ENCODE measurements at regions not wholly inside any gene's neighbourhood (a gene's known extent, or its start where the extent isn't known, plus 50 kb on each side); places are given as distances from the start of the nearest gene placed in this dataset.

DNA sequence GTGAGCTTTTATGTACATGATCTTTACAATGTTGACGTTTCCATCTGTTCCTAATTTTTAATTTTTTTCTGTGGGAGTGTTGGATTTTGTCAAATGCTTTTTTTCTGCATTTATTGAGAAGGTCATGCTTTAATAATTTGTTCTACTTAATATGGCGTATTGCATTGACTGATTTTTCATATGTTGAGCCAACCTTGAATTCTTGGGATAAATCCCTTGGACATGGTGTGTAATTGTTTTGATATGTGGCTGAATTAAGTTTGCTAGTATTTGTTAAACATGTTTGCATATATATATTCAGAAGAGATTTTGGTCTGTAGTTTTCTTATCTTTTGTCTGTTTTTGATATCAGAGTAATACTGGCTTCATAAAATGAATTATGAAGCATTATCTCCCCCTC lies 256.7 kb downstream of the EDEM1 start:
- H3K4me3 ChIP-seq (ENCODE audit: low read length), result no peak overlapping the region
- H3K27me3 ChIP-seq (ENCODE audit: insufficient read depth, low read depth, low read length), result no peaks in the 10 kb centered on the region
- no peak overlapping the region for H3K4me2 ChIP-seq (ENCODE audit: low read length)
- no peaks in the 10 kb centered on the region for H3K79me2 ChIP-seq (replicated peaks; ENCODE audit: insufficient read depth, low read length)
- no peak for TF ChIP-seq EZH2 (IDR thresholded peaks at IDR 0.05; ENCODE audit: borderline replicate concordance, insufficient read depth, low read length, poor library complexity, severe bottlenecking)
- no peak for TF ChIP-seq POLR2AphosphoS5 (IDR thresholded peaks at IDR 0.05)
- TF ChIP-seq, protein P1, sequence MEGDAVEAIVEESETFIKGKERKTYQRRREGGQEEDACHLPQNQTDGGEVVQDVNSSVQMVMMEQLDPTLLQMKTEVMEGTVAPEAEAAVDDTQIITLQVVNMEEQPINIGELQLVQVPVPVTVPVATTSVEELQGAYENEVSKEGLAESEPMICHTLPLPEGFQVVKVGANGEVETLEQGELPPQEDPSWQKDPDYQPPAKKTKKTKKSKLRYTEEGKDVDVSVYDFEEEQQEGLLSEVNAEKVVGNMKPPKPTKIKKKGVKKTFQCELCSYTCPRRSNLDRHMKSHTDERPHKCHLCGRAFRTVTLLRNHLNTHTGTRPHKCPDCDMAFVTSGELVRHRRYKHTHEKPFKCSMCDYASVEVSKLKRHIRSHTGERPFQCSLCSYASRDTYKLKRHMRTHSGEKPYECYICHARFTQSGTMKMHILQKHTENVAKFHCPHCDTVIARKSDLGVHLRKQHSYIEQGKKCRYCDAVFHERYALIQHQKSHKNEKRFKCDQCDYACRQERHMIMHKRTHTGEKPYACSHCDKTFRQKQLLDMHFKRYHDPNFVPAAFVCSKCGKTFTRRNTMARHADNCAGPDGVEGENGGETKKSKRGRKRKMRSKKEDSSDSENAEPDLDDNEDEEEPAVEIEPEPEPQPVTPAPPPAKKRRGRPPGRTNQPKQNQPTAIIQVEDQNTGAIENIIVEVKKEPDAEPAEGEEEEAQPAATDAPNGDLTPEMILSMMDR (IDR thresholded peaks at IDR 0.05; ENCODE audit: poor library complexity, severe bottlenecking), result no peak
- no peak for TF ChIP-seq TAF1 (IDR thresholded peaks at IDR 0.05; ENCODE audit: low read depth)
- no peak overlapping the region for H3K27ac ChIP-seq (ENCODE audit: low read length)
- no peaks in the 10 kb centered on the region for H3K9me2 ChIP-seq (ENCODE audit: insufficient read depth, low read length)
- no peaks in the 10 kb centered on the region for H3K36me3 ChIP-seq (ENCODE audit: insufficient read depth, low read length)
- no peak overlapping the region for H2AFZ ChIP-seq (ENCODE audit: low read depth, low read length)
- H3F3A ChIP-seq (ENCODE audit: insufficient read depth, low read length, poor library complexity, severe bottlenecking), result no peaks in the 10 kb centered on the region
- no peaks in the 10 kb centered on the region for H4K20me1 ChIP-seq (ENCODE audit: insufficient read depth)
- no peaks in the 10 kb centered on the region for H3K9me3 ChIP-seq (ENCODE audit: low read length)
- no peak overlapping the region for H3K9ac ChIP-seq (ENCODE audit: low read length)

DNA sequence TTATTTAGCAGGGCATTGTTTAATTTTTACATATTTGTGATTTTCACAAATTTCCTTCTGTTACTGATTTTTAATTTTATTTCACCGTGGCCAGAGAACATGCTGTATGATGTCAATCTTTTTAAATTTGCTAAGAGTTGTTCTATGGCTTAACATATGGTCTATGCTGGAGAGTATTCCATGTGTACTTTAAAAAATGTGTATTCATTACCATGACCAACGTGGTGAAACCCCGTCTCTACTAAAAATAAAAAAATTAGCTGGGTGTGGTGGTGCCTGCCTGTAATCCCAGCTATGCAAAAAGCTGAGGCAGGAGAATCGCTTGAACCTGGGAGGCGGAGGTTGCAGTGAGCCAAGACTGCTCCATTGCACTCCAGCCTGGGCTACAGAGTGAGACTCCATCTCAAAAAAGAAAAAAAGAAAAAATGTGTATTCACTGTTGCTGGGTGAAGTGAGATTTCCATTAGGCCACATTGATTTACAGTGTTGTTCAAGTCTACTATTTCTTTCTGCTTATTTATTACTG lies 258.2 kb downstream of the EDEM1 start:
- H3K36me3 ChIP-seq (ENCODE audit: insufficient read depth, low read length), result no peaks in the 10 kb centered on the region
- no peaks in the 10 kb centered on the region for H3F3A ChIP-seq (ENCODE audit: insufficient read depth, low read length, poor library complexity, severe bottlenecking)
- H3K79me2 ChIP-seq (replicated peaks; ENCODE audit: insufficient read depth, low read length), result no peaks in the 10 kb centered on the region
- no peak overlapping the region for H3K4me3 ChIP-seq (ENCODE audit: low read length)
- no peaks in the 10 kb centered on the region for H3K27me3 ChIP-seq (ENCODE audit: insufficient read depth, low read depth, low read length)
- no peak for TF ChIP-seq TAF1 (IDR thresholded peaks at IDR 0.05; ENCODE audit: low read depth)
- no peaks in the 10 kb centered on the region for H3K9me2 ChIP-seq (ENCODE audit: insufficient read depth, low read length)
- no peak overlapping the region for H3K27ac ChIP-seq (ENCODE audit: low read length)
- H3K9me3 ChIP-seq (ENCODE audit: low read length), result no peaks in the 10 kb centered on the region
- H3K9ac ChIP-seq (ENCODE audit: low read length), result no peak overlapping the region
- H2AFZ ChIP-seq (ENCODE audit: low read depth, low read length), result no peak overlapping the region
- H3K4me2 ChIP-seq (ENCODE audit: low read length), result no peak overlapping the region
- H4K20me1 ChIP-seq (ENCODE audit: insufficient read depth), result no peaks in the 10 kb centered on the region

DNA sequence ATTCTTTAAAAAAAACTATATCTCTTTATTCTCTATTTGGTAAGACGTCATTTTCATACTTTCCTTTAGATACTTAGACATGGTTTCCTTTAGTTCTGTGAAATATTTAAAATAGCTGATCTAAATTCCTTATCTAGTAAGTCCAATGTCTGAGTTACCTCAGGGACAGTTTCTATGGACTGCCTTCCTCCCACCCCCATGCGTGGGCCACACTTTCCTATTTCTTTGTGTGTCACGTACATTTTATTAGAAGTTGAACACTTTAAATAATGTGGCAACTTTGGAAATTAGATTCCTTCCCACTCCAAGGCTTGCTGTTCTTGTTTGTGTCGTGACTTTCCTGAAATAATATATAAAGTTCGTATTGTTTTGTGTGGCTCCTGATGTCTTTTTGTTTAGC lies 260.7 kb downstream of the EDEM1 start:
- Histone ChIP-seq H4K20me1 (ENCODE audit: insufficient read depth) (no peaks in the 10 kb centered on the region), H3K9me2 (ENCODE audit: insufficient read depth, low read length) (no peaks in the 10 kb centered on the region), H3K4me2 (ENCODE audit: low read length) (no peak overlapping the region), H2AFZ (ENCODE audit: low read depth, low read length) (no peak overlapping the region), H3K9ac (ENCODE audit: low read length) (no peak overlapping the region), H3K4me3 (ENCODE audit: low read length) (no peak overlapping the region), H3K27ac (ENCODE audit: low read length) (no peak overlapping the region), H3K36me3 (ENCODE audit: insufficient read depth, low read length) (no peaks in the 10 kb centered on the region), H3F3A (ENCODE audit: insufficient read depth, low read length, poor library complexity, severe bottlenecking) (no peaks in the 10 kb centered on the region), H3K9me3 (ENCODE audit: low read length) (no peaks in the 10 kb centered on the region), H3K79me2 (replicated peaks; ENCODE audit: insufficient read depth, low read length) (no peaks in the 10 kb centered on the region), H3K27me3 (ENCODE audit: insufficient read depth, low read depth, low read length) (no peaks in the 10 kb centered on the region)
- no peak for TF ChIP-seq RAD21 (conservative IDR thresholded peaks at IDR 0.05)

DNA sequence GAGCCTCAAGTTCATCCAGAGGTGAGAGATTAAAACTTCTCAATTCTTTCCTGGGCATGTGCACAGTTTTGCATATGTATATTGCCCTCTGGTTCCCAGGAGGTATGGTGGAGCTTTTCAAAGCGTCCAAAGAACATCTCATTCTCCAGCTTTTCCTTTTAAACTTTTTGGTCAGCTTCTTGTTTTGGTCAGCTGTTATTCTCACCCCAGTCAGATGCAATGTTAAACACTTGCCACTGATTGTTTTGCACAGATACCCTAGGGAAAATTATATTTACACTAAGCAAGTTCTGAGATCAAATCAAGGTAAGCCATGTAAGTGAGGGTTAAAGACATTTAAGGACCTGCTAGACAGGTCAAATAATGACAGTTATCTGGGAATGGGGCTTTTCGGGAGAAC lies 261.3 kb downstream of the EDEM1 start:
- Histone ChIP-seq H3F3A (ENCODE audit: insufficient read depth, low read length, poor library complexity, severe bottlenecking) (no peaks in the 10 kb centered on the region), H3K27ac (ENCODE audit: low read length) (no peak overlapping the region), H3K4me2 (ENCODE audit: low read length) (no peak overlapping the region), H3K9ac (ENCODE audit: low read length) (no peak overlapping the region), H3K9me3 (ENCODE audit: low read length) (no peaks in the 10 kb centered on the region), H3K79me2 (replicated peaks; ENCODE audit: insufficient read depth, low read length) (no peaks in the 10 kb centered on the region), H2AFZ (ENCODE audit: low read depth, low read length) (no peak overlapping the region), H3K27me3 (ENCODE audit: insufficient read depth, low read depth, low read length) (no peaks in the 10 kb centered on the region), H4K20me1 (ENCODE audit: insufficient read depth) (no peaks in the 10 kb centered on the region), H3K4me3 (ENCODE audit: low read length) (no peak overlapping the region), H3K36me3 (ENCODE audit: insufficient read depth, low read length) (no peaks in the 10 kb centered on the region), H3K9me2 (ENCODE audit: insufficient read depth, low read length) (no peaks in the 10 kb centered on the region)
- TF ChIP-seq, protein P2, sequence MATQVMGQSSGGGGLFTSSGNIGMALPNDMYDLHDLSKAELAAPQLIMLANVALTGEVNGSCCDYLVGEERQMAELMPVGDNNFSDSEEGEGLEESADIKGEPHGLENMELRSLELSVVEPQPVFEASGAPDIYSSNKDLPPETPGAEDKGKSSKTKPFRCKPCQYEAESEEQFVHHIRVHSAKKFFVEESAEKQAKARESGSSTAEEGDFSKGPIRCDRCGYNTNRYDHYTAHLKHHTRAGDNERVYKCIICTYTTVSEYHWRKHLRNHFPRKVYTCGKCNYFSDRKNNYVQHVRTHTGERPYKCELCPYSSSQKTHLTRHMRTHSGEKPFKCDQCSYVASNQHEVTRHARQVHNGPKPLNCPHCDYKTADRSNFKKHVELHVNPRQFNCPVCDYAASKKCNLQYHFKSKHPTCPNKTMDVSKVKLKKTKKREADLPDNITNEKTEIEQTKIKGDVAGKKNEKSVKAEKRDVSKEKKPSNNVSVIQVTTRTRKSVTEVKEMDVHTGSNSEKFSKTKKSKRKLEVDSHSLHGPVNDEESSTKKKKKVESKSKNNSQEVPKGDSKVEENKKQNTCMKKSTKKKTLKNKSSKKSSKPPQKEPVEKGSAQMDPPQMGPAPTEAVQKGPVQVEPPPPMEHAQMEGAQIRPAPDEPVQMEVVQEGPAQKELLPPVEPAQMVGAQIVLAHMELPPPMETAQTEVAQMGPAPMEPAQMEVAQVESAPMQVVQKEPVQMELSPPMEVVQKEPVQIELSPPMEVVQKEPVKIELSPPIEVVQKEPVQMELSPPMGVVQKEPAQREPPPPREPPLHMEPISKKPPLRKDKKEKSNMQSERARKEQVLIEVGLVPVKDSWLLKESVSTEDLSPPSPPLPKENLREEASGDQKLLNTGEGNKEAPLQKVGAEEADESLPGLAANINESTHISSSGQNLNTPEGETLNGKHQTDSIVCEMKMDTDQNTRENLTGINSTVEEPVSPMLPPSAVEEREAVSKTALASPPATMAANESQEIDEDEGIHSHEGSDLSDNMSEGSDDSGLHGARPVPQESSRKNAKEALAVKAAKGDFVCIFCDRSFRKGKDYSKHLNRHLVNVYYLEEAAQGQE (IDR thresholded peaks at IDR 0.05; ENCODE audit: borderline replicate concordance), result no peak
- TF ChIP-seq EP300 (conservative IDR thresholded peaks at IDR 0.05; ENCODE audit: poor library complexity, severe bottlenecking) (no peak), TAF1 (IDR thresholded peaks at IDR 0.05; ENCODE audit: low read depth) (no peak)
